ENCODE measurements at regions not wholly inside any gene's neighbourhood (a gene's known extent, or its start where the extent isn't known, plus 50 kb on each side); places are given as distances from the start of the nearest gene placed in this dataset.
"Not testable (repeated sequence)": the region's sequence is repeated elsewhere in the genome, so short reads cannot be mapped to it uniquely, and the experiment has no call there.

- TF ChIP-seq CTCF (conservative IDR thresholded peaks at IDR 0.05; ENCODE audit: low read length); EZH2phosphoT487 (IDR thresholded peaks at IDR 0.05; ENCODE audit: borderline replicate concordance): not testable (repeated sequence)
Observed at GRCh38 chr7:81478201-81478600, 291.6 kb downstream of the HGF start.
